ENCODE measurements at regions not wholly inside any gene's neighbourhood (a gene's known extent, or its start where the extent isn't known, plus 50 kb on each side); places are given as distances from the start of the nearest gene placed in this dataset.

- H3K36me3 Mint-ChIP-seq (ENCODE audit: low read depth): peaks cover 3% of the 10 kb centered on the region
- H3K9me3 Mint-ChIP-seq: peaks cover 8% of the 10 kb centered on the region
- peaks cover 21% of the 10 kb centered on the region for H3K27me3 Mint-ChIP-seq (ENCODE audit: low read depth)
- no peak overlapping the region for H3K27ac Mint-ChIP-seq (ENCODE audit: unreplicated experiment)
- H3K4me1 Mint-ChIP-seq: no peaks in the 10 kb centered on the region
- no peak for DNase-seq (ENCODE audit: low read depth, low spot score)
- TF ChIP-seq CTCF (conservative IDR thresholded peaks at IDR 0.05): no peak
- H3K4me3 Mint-ChIP-seq: no peak overlapping the region
These were observed 561.1 kb downstream of the TCERG1L start for GRCh38 chr10:130750441-130750840.

- DNase-seq (ENCODE audit: low read depth, low spot score): no peak
- no peaks in the 10 kb centered on the region for H3K4me1 Mint-ChIP-seq
- H3K27me3 Mint-ChIP-seq (ENCODE audit: low read depth): peaks cover 22% of the 10 kb centered on the region
- H3K9me3 Mint-ChIP-seq: peaks cover 11% of the 10 kb centered on the region
- no peak for TF ChIP-seq CTCF (conservative IDR thresholded peaks at IDR 0.05)
- peaks cover 3% of the 10 kb centered on the region for H3K36me3 Mint-ChIP-seq (ENCODE audit: low read depth)
- no peak overlapping the region for H3K27ac Mint-ChIP-seq (ENCODE audit: unreplicated experiment)
- no peak overlapping the region for H3K4me3 Mint-ChIP-seq
These were observed 560.2 kb downstream of the TCERG1L start for GRCh38 chr10:130751106-130751840.

GRCh38 chr10:130751851-130752250 is 559.7 kb downstream of the TCERG1L start:
- H3K4me1 Mint-ChIP-seq: no peaks in the 10 kb centered on the region
- no peak for TF ChIP-seq CTCF (conservative IDR thresholded peaks at IDR 0.05)

GRCh38 chr10:130756651-130757050 is 554.9 kb downstream of the TCERG1L start:
- TF ChIP-seq CTCF (conservative IDR thresholded peaks at IDR 0.05): no peak
- Mint-ChIP-seq H3K9me3 (peaks cover 11% of the 10 kb centered on the region), H3K36me3 (ENCODE audit: low read depth) (peaks cover 3% of the 10 kb centered on the region), H3K27ac (ENCODE audit: unreplicated experiment) (no peak overlapping the region), H3K27me3 (ENCODE audit: low read depth) (peaks cover 15% of the 10 kb centered on the region), H3K4me3 (no peak overlapping the region), H3K4me1 (no peaks in the 10 kb centered on the region)
- DNase-seq (ENCODE audit: low read depth, low spot score): no peak

More at GRCh38 chr10:130751851-130752250, 559.7 kb downstream of the TCERG1L start:
- Mint-ChIP-seq H3K4me3 (no peak overlapping the region), H3K27ac (ENCODE audit: unreplicated experiment) (no peak overlapping the region), H3K36me3 (ENCODE audit: low read depth) (peaks cover 3% of the 10 kb centered on the region), H3K9me3 (peaks cover 11% of the 10 kb centered on the region), H3K27me3 (ENCODE audit: low read depth) (peaks cover 22% of the 10 kb centered on the region)
- no peak for DNase-seq (ENCODE audit: low read depth, low spot score)

- H3K27ac Mint-ChIP-seq (ENCODE audit: unreplicated experiment): no peak overlapping the region
- peaks cover 11% of the 10 kb centered on the region for H3K9me3 Mint-ChIP-seq
- peaks cover 12% of the 10 kb centered on the region for H3K27me3 Mint-ChIP-seq (ENCODE audit: low read depth)
- peaks cover 3% of the 10 kb centered on the region for H3K36me3 Mint-ChIP-seq (ENCODE audit: low read depth)
- H3K4me3 Mint-ChIP-seq: no peak overlapping the region
- TF ChIP-seq CTCF (conservative IDR thresholded peaks at IDR 0.05): no peak
- DNase-seq (ENCODE audit: low read depth, low spot score): no peak
- H3K4me1 Mint-ChIP-seq: no peaks in the 10 kb centered on the region
These were observed 554.2 kb downstream of the TCERG1L start for GRCh38 chr10:130757271-130757670.

Measured in neural crest cell (in vitro differentiated cells).